ENCODE measurements at regions not wholly inside any gene's neighbourhood (a gene's known extent, or its start where the extent isn't known, plus 50 kb on each side); places are given as distances from the start of the nearest gene placed in this dataset.

- DNase-seq (ENCODE audit: low spot score): no peak
- ATAC-seq (ENCODE audit: low FRiP score): no peak
- no peak for TF ChIP-seq CTCF (IDR thresholded peaks at IDR 0.05)
Measured at GRCh38 chr2:67079729-67080128, 317.4 kb upstream of the ETAA1 start.

GRCh38 chr2:67082813-67083212 is 314.3 kb upstream of the ETAA1 start:
- TF ChIP-seq CTCF (IDR thresholded peaks at IDR 0.05): no peak
- ATAC-seq (ENCODE audit: low FRiP score) (no peak), DNase-seq (ENCODE audit: low spot score) (no peak)

- ATAC-seq (ENCODE audit: low FRiP score) (no peak), DNase-seq (ENCODE audit: low spot score) (no peak)
- TF ChIP-seq CTCF (IDR thresholded peaks at IDR 0.05): no peak
Measured at GRCh38 chr2:67083951-67084350, 313.2 kb upstream of the ETAA1 start.

GRCh38 chr2:67085146-67085545 is 312.0 kb upstream of the ETAA1 start:
- no peak for TF ChIP-seq CTCF (IDR thresholded peaks at IDR 0.05)
- ATAC-seq (ENCODE audit: low FRiP score) (no peak), DNase-seq (ENCODE audit: low spot score) (no peak)

- no peak for TF ChIP-seq CTCF (IDR thresholded peaks at IDR 0.05)
- ATAC-seq (ENCODE audit: low FRiP score): no peak
Measured at GRCh38 chr2:67091681-67092080, 305.5 kb upstream of the ETAA1 start.

GRCh38 chr2:67095121-67095520 is 302.0 kb upstream of the ETAA1 start:
- TF ChIP-seq CTCF (IDR thresholded peaks at IDR 0.05): no peak
- ATAC-seq (ENCODE audit: low FRiP score) (no peak), DNase-seq (ENCODE audit: low spot score) (no peak)

More at GRCh38 chr2:67091681-67092080, 305.5 kb upstream of the ETAA1 start:
- no peak for DNase-seq (ENCODE audit: low spot score)

GRCh38 chr2:67096886-67097285 is 300.2 kb upstream of the ETAA1 start:
- ATAC-seq (ENCODE audit: low FRiP score): no peak
- TF ChIP-seq CTCF (IDR thresholded peaks at IDR 0.05): no peak
- no peak for DNase-seq (ENCODE audit: low spot score)
